GM18951 (cell line): ENCODE measurements at regions not wholly inside any gene's neighbourhood (a gene's known extent, or its start where the extent isn't known, plus 50 kb on each side); places are given as distances from the start of the nearest gene placed in this dataset.

Experiments
- POLR2A ChIP-seq: IDR thresholded peaks from 4 replicates; pipeline ENCODE4 v1.6.1; 2011; ENCODE audit warnings: mild to moderate bottlenecking; ENCODE audit not compliant: insufficient read length, insufficient read depth; ENCODE audit errors: extremely low read depth
- in situ Hi-C: fragments of 300-500 bp; cut with MboI; formaldehyde crosslinking; loops from one replicate; pipeline ENCODE4 v1.12.0; 2022; ENCODE audit warnings: low sequenced_read_pairs, mixed read lengths, inconsistent platforms; ENCODE audit not compliant: unreplicated experiment

GRCh38 chr13:81658598-81659370, 1317.9 kb upstream of the SPRY2 start:
- in situ Hi-C loops = no loop called here
- no peak for TF ChIP-seq POLR2A

- in situ Hi-C loops = no loop called here
- no peak for TF ChIP-seq POLR2A
Measured at GRCh38 chr13:81639984-81640582, 1299.2 kb upstream of the SPRY2 start.

GRCh38 chr13:81637457-81637856, 1296.5 kb upstream of the SPRY2 start:
- in situ Hi-C loops = no loop called here
- no peak for TF ChIP-seq POLR2A

DNA sequence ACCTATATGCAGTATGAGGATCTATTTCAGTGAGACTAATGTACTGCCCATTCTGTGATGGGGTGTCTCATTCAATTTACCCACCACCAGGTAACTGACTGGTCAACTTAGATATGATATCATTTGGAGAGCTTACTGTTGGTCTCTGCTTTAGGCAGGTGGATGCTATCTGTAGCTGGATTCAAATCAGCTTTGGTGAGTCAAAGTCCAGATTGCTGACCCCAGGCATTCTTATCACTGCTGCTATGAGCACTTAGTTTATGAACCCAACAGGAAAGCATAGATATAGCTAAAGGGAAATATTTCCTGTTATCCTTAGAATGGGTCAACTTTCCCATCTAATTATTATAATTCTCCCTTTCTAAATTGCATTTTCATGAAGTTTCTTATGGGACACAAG, 1295.2 kb upstream of the SPRY2 start:
- no peak for TF ChIP-seq POLR2A
- in situ Hi-C loops = no loop called here

- in situ Hi-C loops = no loop called here
- TF ChIP-seq POLR2A = no peak
Measured at GRCh38 chr13:81615031-81615430, 1274.1 kb upstream of the SPRY2 start.

- in situ Hi-C loops = no loop called here
- TF ChIP-seq POLR2A = no peak
Measured at GRCh38 chr13:81610644-81611043, 1269.7 kb upstream of the SPRY2 start.

DNA sequence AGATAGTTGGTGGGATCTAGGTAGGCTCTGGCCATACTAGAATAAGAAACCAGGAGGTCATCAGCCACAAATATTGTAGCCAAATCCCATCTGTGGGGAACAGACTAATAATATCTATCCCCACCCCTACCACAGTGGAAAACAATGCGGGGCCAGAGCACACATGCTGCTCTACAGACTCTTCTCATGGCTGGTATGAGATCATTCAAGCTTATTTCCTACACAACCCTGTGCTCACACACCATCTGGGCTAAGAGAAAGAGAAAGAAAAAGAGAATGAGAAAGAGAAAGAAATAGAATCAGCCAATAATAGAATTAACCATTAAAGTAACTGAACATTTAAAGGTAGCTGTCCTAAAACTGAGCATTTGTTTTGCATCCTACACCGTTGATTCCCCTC, 1268.4 kb upstream of the SPRY2 start:
- in situ Hi-C loops = no loop called here
- TF ChIP-seq POLR2A = no peak

- no peak for TF ChIP-seq POLR2A
- in situ Hi-C loops = no loop called here
Measured at GRCh38 chr13:81606074-81606473, 1265.1 kb upstream of the SPRY2 start.

DNA sequence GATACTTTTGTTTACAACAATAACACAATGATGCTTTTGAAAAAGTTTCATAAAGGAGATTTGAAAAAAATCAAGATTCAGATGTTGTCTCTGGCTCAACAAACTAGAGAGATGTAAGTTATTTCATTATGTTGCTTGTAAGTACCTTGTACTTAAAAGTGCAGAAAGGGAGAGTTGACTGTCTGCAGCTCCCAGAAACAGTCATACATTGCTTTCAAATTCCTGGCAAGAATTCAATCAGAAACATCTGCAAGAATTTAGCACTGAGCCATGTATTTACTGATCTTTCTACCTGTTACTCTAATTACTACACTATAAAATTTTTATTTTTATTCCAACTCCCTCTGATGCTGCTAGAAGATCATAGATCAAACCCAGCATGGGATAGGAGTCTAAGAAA, 1261.3 kb upstream of the SPRY2 start:
- in situ Hi-C loops = no loop called here
- TF ChIP-seq POLR2A = no peak

- in situ Hi-C loops = no loop called here
Measured at GRCh38 chr13:81597101-81597500, 1256.2 kb upstream of the SPRY2 start.

GRCh38 chr13:81596224-81596753, 1255.4 kb upstream of the SPRY2 start:
- in situ Hi-C loops = no loop called here
- TF ChIP-seq POLR2A = no peak

More at GRCh38 chr13:81597101-81597500, 1256.2 kb upstream of the SPRY2 start:
- no peak for TF ChIP-seq POLR2A

GRCh38 chr13:81591528-81592220, 1250.7 kb upstream of the SPRY2 start:
- in situ Hi-C loops = no loop called here
- TF ChIP-seq POLR2A = no peak

- TF ChIP-seq POLR2A = no peak
- in situ Hi-C loops = no loop called here
Measured at GRCh38 chr13:81582381-81582780, 1241.5 kb upstream of the SPRY2 start.
